Mesenchymal stem cell (in vitro differentiated cells and primary cell): ENCODE measurements at regions not wholly inside any gene's neighbourhood (a gene's known extent, or its start where the extent isn't known, plus 50 kb on each side); places are given as distances from the start of the nearest gene placed in this dataset.

Experiments used
- DNase-seq: peaks from one replicate; pipeline ENCODE4 v3.0.0-alpha.2; 2013
- H2AFZ ChIP-seq: one replicate; pipeline ENCODE4 v1.6.1; 2013; ENCODE audit warnings: low read depth, mild to moderate bottlenecking, control low read depth, inconsistent platforms, low read length, moderate library complexity
- H2AK5ac ChIP-seq: 2 replicates; pipeline ENCODE4 v1.6.1; 2013; ENCODE audit warnings: low read length, moderate library complexity, mild to moderate bottlenecking, inconsistent platforms; ENCODE audit not compliant: severe bottlenecking
- H2BK120ac ChIP-seq: one replicate; pipeline ENCODE4 v1.6.1; 2013; ENCODE audit warnings: low read depth, mild to moderate bottlenecking, inconsistent platforms, low read length, moderate library complexity
- H2BK12ac ChIP-seq, 2 experiments: one replicate each; pipeline ENCODE4 v1.6.1; 2013; ENCODE audit warnings: inconsistent platforms in 2 of 2, low read length in 2 of 2, mild to moderate bottlenecking in 2 of 2, moderate library complexity in 2 of 2, control low read depth in 1 of 2
- H2BK15ac ChIP-seq: one replicate; pipeline ENCODE4 v1.6.1; 2013; ENCODE audit warnings: mild to moderate bottlenecking, low read depth, inconsistent platforms; ENCODE audit not compliant: poor library complexity, severe bottlenecking
- H2BK5ac ChIP-seq: 2 replicates; pipeline ENCODE4 v1.6.1; 2013; ENCODE audit warnings: low read depth, mild to moderate bottlenecking, low read length, control low read depth, inconsistent platforms; ENCODE audit not compliant: poor library complexity, severe bottlenecking
- H3K14ac ChIP-seq, 2 experiments: one replicate each; pipeline ENCODE4 v1.6.1; 2013; ENCODE audit warnings: inconsistent platforms in 2 of 2, low read length in 2 of 2, control low read depth in 1 of 2, mild to moderate bottlenecking in 1 of 2, moderate library complexity in 1 of 2
- H3K18ac ChIP-seq, 2 experiments: one replicate each; pipeline ENCODE4 v1.6.1; 2013; ENCODE audit warnings: inconsistent platforms in 2 of 2, low read length in 2 of 2, control low read depth in 1 of 2, low read depth in 1 of 2, mild to moderate bottlenecking in 1 of 2
- H3K23ac ChIP-seq, 2 experiments: one replicate each; pipeline ENCODE4 v1.6.1; 2013; ENCODE audit warnings: inconsistent platforms in 2 of 2, low read length in 2 of 2, mild to moderate bottlenecking in 2 of 2, moderate library complexity in 2 of 2, control low read depth in 1 of 2
- H3K27ac ChIP-seq: 2 replicates; pipeline ENCODE4 v1.5.1; 2013; ENCODE audit warnings: mild to moderate bottlenecking, moderate library complexity, low read length, control low read depth, inconsistent platforms; ENCODE audit not compliant: poor library complexity, severe bottlenecking
- H3K27me3 ChIP-seq, 2 experiments: 2 replicates each; pipeline versions ENCODE4 v1.6.1 to v1.7.0; 2013; ENCODE audit warnings: low read length in 2 of 2, mild to moderate bottlenecking in 2 of 2, moderate library complexity in 2 of 2, control low read depth in 1 of 2, inconsistent platforms in 1 of 2; ENCODE audit not compliant: control insufficient read depth in 1 of 2, insufficient read depth in 1 of 2
- H3K36me3 ChIP-seq, 2 experiments: 2 replicates each; pipeline versions ENCODE4 v1.6.1 to v1.7.0; 2013; ENCODE audit warnings: low read length in 2 of 2, control low read depth in 1 of 2, inconsistent platforms in 1 of 2, low read depth in 1 of 2, mild to moderate bottlenecking in 1 of 2; ENCODE audit not compliant: insufficient read depth in 2 of 2, control insufficient read depth in 1 of 2
- H3K4ac ChIP-seq, 2 experiments: one replicate each; pipeline ENCODE4 v1.6.1; 2013; ENCODE audit warnings: inconsistent platforms in 2 of 2, low read length in 2 of 2, mild to moderate bottlenecking in 2 of 2, moderate library complexity in 2 of 2, control low read depth in 1 of 2, low read depth in 1 of 2
- H3K4me1 ChIP-seq: 2 replicates; pipeline ENCODE4 v1.6.1; 2013; ENCODE audit warnings: low read depth, low read length, control low read depth; ENCODE audit not compliant: control insufficient read depth, insufficient read depth
- H3K4me2 ChIP-seq: 2 replicates; pipeline ENCODE4 v1.6.1; 2013; ENCODE audit warnings: low read length, mild to moderate bottlenecking, inconsistent platforms; ENCODE audit not compliant: poor library complexity, severe bottlenecking
- H3K4me3 ChIP-seq, 2 experiments: 2 replicates each; pipeline versions ENCODE4 v1.5.1 to v1.7.0; 2013; ENCODE audit warnings: low read length in 2 of 2, mild to moderate bottlenecking in 2 of 2, control low read depth in 1 of 2, low read depth in 1 of 2; ENCODE audit not compliant: insufficient read depth in 1 of 2
- H3K79me1 ChIP-seq: replicated peaks from 2 replicates; pipeline ENCODE4 v1.6.1; 2013; ENCODE audit warnings: mild to moderate bottlenecking, control low read depth, low read length, inconsistent platforms; ENCODE audit not compliant: poor library complexity, severe bottlenecking
- H3K9ac ChIP-seq: 2 replicates; pipeline ENCODE4 v1.7.0; 2013; ENCODE audit warnings: mild to moderate bottlenecking, low read length, moderate library complexity
- H3K9me3 ChIP-seq: 2 replicates; pipeline ENCODE4 v1.7.0; 2013; ENCODE audit warnings: mild to moderate bottlenecking, low read length; ENCODE audit not compliant: control insufficient read depth
- H4K8ac ChIP-seq: one replicate; pipeline ENCODE4 v1.6.1; 2013; ENCODE audit warnings: inconsistent platforms, mild to moderate bottlenecking, low read length, moderate library complexity
- H4K91ac ChIP-seq: one replicate; pipeline ENCODE4 v1.6.1; 2013; ENCODE audit warnings: mild to moderate bottlenecking, low read length, inconsistent platforms
- WGBS: methylation state at CpG from one replicate; pipeline ENCODE4 v1.1.7; 2013; ENCODE audit warnings: mixed read lengths; 5-methylcytosine and 5-hydroxymethylcytosine counted together

- H3K36me3 ChIP-seq, result no peaks in the 10 kb centered on the region
- no peak overlapping the region for H4K91ac ChIP-seq
- no peak for DNase-seq
- no peak overlapping the region for H3K23ac ChIP-seq
- H3K4ac ChIP-seq, result no peak overlapping the region
- H2BK12ac ChIP-seq, result no peak overlapping the region
- H3K79me1 ChIP-seq, result no peaks in the 10 kb centered on the region
- no peak overlapping the region for H3K27ac ChIP-seq
- no peak overlapping the region for H3K4me3 ChIP-seq
- H2BK15ac ChIP-seq, result no peak overlapping the region
- H2AFZ ChIP-seq, result no peak overlapping the region
- H3K18ac ChIP-seq, result no peak overlapping the region
- H3K9me3 ChIP-seq, result no peaks in the 10 kb centered on the region
- no peak overlapping the region for H2AK5ac ChIP-seq
- H4K8ac ChIP-seq, result no peak overlapping the region
- no peak overlapping the region for H2BK5ac ChIP-seq
- no peaks in the 10 kb centered on the region for H3K4me1 ChIP-seq
- no peak overlapping the region for H3K9ac ChIP-seq
- H3K4me2 ChIP-seq, result no peak overlapping the region
- H3K14ac ChIP-seq, result no peak overlapping the region
- no peak overlapping the region for H2BK120ac ChIP-seq
- H3K27me3 ChIP-seq, result no peaks in the 10 kb centered on the region
Observed at GRCh38 chr4:138692411-138692810, 323.2 kb upstream of the NOCT start.

- no peak overlapping the region for H4K91ac ChIP-seq
- no peak overlapping the region for H2AK5ac ChIP-seq
- no peak overlapping the region for H3K4ac ChIP-seq
- no peak overlapping the region for H3K9ac ChIP-seq
- H3K9me3 ChIP-seq, result no peaks in the 10 kb centered on the region
- no peak overlapping the region for H2BK15ac ChIP-seq
- no peak for DNase-seq
- H3K4me2 ChIP-seq, result no peak overlapping the region
- no peak overlapping the region for H4K8ac ChIP-seq
- H2BK120ac ChIP-seq, result no peak overlapping the region
- no peaks in the 10 kb centered on the region for H3K27me3 ChIP-seq
- H3K18ac ChIP-seq, result no peak overlapping the region
- H2AFZ ChIP-seq, result no peak overlapping the region
- no peaks in the 10 kb centered on the region for H3K79me1 ChIP-seq
- no peaks in the 10 kb centered on the region for H3K36me3 ChIP-seq
- 87% methylated on average over 5 of the region's 6 CpGs for WGBS
- no peak overlapping the region for H3K4me3 ChIP-seq
- no peak overlapping the region for H3K23ac ChIP-seq
- H2BK5ac ChIP-seq, result no peak overlapping the region
- H3K4me1 ChIP-seq, result peaks cover 2% of the 10 kb centered on the region
- H3K27ac ChIP-seq, result no peak overlapping the region
- no peak overlapping the region for H2BK12ac ChIP-seq
- H3K14ac ChIP-seq, result no peak overlapping the region
Observed at GRCh38 chr4:138689593-138689992, 326.0 kb upstream of the NOCT start.

DNA sequence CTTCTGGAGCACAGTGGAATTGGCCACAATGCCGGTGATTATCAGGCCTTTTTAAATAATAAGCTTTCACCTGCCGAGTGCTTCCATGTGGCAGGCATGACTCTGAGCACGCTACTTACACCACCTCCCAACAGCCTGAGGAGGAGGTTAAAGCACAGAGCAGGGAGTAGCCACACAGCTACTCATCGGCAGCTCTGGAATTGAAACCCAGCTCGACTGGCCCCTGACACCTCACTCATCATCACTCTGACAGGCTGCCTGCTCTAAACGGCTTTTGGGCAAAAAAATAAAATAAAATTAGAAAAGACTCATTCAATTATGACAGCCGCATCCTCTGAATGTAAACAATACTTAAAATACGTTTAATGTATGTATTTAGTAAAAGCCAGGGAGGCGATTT lies 326.4 kb upstream of the NOCT start:
- Histone ChIP-seq H3K4me2 (no peak overlapping the region), H3K23ac (no peak overlapping the region), H3K27me3 (no peaks in the 10 kb centered on the region), H4K91ac (no peak overlapping the region), H2BK12ac (no peak overlapping the region), H3K27ac (no peak overlapping the region), H3K18ac (no peak overlapping the region), H3K14ac (no peak overlapping the region), H3K4me1 (peaks cover 2% of the 10 kb centered on the region), H3K79me1 (no peaks in the 10 kb centered on the region), H3K4me3 (no peak overlapping the region), H2AFZ (no peak overlapping the region), H3K9me3 (peaks cover 2% of the 10 kb centered on the region), H2BK15ac (no peak overlapping the region), H2BK120ac (no peak overlapping the region), H3K9ac (no peak overlapping the region), H4K8ac (no peak overlapping the region), H2AK5ac (no peak overlapping the region), H3K4ac (no peak overlapping the region), H2BK5ac (no peak overlapping the region), H3K36me3 (no peaks in the 10 kb centered on the region)
- DNase-seq, result no peak
- WGBS, result 79% methylated on average over 7 of the region's 9 CpGs

GRCh38 chr4:138688408-138689085 lies 327.0 kb upstream of the NOCT start:
- DNase-seq, result no peak
- no peak overlapping the region for H3K23ac ChIP-seq
- H3K4me2 ChIP-seq, result no peak overlapping the region
- no peak overlapping the region for H3K4ac ChIP-seq
- H3K4me1 ChIP-seq, result peaks cover 2% of the 10 kb centered on the region
- no peak overlapping the region for H4K8ac ChIP-seq
- no peak overlapping the region for H2BK120ac ChIP-seq
- no peak overlapping the region for H3K4me3 ChIP-seq
- H3K27ac ChIP-seq, result no peak overlapping the region
- no peaks in the 10 kb centered on the region for H3K27me3 ChIP-seq
- no peak overlapping the region for H2BK15ac ChIP-seq
- H2BK12ac ChIP-seq, result no peak overlapping the region
- H3K9ac ChIP-seq, result no peak overlapping the region
- H3K36me3 ChIP-seq, result no peaks in the 10 kb centered on the region
- WGBS, result 90% methylated on average over 12 of the region's 12 CpGs
- H2AK5ac ChIP-seq, result no peak overlapping the region
- H2AFZ ChIP-seq, result no peak overlapping the region
- H3K14ac ChIP-seq, result no peak overlapping the region
- no peak overlapping the region for H4K91ac ChIP-seq
- H2BK5ac ChIP-seq, result no peak overlapping the region
- peaks cover 3% of the 10 kb centered on the region for H3K9me3 ChIP-seq
- no peaks in the 10 kb centered on the region for H3K79me1 ChIP-seq
- no peak overlapping the region for H3K18ac ChIP-seq
